ENCODE measurements at regions not wholly inside any gene's neighbourhood (a gene's known extent, or its start where the extent isn't known, plus 50 kb on each side); places are given as distances from the start of the nearest gene placed in this dataset.

DNA sequence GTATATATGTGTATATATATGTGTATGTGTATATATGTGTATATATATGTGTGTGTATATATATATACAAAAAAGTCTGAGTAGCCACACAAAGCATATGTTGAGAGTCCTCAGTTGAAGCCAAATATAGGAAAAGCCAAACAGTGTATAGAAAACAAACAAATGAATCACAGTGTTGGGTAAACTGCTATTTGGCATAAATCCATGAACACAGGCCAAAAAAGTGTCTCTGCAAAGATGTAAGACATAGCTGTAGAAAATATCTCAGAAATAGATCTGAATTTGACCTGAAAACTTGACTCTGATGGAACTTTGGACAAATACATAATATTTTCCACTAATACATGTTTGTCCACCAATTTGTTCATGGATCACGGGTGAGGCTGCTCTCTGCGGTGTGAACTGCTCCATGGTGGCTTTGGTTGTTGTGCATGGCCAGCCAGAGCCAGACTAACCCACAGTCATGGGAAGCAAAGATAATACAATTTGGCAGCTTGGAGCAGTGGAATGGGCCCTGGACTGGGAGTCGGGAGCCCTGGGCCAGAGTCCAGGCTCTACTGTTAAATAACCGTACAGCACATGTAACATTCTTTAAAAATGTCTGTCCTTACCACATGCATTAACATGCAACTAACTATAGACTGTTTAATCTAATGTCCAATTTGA is 76.9 kb upstream of the EED start:
- no peak for TF ChIP-seq POLR2A (IDR thresholded peaks at IDR 0.05)
- TF ChIP-seq, protein P1, sequence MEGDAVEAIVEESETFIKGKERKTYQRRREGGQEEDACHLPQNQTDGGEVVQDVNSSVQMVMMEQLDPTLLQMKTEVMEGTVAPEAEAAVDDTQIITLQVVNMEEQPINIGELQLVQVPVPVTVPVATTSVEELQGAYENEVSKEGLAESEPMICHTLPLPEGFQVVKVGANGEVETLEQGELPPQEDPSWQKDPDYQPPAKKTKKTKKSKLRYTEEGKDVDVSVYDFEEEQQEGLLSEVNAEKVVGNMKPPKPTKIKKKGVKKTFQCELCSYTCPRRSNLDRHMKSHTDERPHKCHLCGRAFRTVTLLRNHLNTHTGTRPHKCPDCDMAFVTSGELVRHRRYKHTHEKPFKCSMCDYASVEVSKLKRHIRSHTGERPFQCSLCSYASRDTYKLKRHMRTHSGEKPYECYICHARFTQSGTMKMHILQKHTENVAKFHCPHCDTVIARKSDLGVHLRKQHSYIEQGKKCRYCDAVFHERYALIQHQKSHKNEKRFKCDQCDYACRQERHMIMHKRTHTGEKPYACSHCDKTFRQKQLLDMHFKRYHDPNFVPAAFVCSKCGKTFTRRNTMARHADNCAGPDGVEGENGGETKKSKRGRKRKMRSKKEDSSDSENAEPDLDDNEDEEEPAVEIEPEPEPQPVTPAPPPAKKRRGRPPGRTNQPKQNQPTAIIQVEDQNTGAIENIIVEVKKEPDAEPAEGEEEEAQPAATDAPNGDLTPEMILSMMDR (IDR thresholded peaks at IDR 0.05) = no peak

Measured in lower leg skin (tissue), 3 donors.